ENCODE measurements at regions not wholly inside any gene's neighbourhood (a gene's known extent, or its start where the extent isn't known, plus 50 kb on each side); places are given as distances from the start of the nearest gene placed in this dataset.

GRCh38 chr14:43449291-43449690 is 1057.8 kb downstream of the FSCB start:
- no peak for TF ChIP-seq CTCF (IDR thresholded peaks at IDR 0.05; ENCODE audit: borderline replicate concordance, extremely low read depth, low read length, poor library complexity, severe bottlenecking)
- TF ChIP-seq EZH2 (IDR thresholded peaks at IDR 0.05; ENCODE audit: borderline replicate concordance, low read depth, low read length, severe bottlenecking): no peak

Data from DND-41 (cell line).